ENCODE measurements at regions not wholly inside any gene's neighbourhood (a gene's known extent, or its start where the extent isn't known, plus 50 kb on each side); places are given as distances from the start of the nearest gene placed in this dataset.
"Not testable (repeated sequence)": the region's sequence is repeated elsewhere in the genome, so short reads cannot be mapped to it uniquely, and the experiment has no call there.

DNA sequence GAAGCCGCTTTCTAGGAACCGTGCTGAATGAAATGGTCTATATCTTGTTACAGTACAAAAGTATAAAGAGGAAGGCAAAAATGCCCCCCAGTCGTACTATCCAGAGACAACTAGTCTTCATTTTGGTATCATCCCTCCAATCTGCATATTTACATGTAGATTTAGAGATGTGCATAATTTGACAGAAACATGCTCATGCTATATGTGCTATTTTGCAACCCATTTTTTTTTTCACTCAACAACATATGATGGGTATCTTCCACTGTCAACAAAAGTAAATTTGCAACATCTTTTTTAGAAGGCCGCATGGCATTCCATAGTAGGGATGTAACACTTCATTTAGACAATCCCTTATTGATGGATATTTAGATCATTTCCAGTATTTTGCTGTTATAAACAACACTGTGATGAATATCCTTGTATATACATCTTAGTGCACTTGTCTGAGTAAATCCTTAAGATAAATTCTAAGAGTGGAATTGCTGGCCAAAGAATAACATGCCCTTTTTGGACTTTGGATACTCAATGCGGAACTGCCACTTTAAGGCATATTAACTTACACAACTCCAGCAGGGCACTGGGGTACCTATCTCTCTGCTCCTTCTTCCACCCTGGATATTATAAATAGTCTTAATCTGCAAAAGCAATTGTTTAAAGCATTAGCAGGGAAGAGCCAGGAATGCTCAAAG lies 71.1 kb upstream of the SH3PXD2B start:
- FAIRE-seq = no peak

DNA sequence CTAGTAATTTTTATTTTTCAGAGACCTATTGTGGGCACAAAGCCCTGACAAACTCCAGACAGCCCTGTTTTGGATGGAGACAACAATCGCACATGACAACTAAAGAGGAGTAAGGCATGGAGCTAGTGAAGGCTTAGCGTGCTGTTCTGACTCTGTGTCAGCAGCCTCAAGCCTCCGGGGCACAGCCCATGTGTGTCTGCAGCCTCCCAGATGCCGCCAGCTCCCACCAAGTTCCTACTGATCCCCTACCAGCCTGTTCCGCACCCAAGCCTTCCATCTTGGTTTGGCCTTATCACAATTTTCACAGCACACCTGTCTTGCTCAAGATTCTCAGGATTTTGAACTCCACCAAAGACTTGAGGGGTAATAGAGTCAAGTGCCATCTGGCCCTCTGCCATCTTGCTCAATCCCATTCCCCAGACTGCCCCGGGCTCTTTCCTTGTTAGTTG lies 70.3 kb upstream of the SH3PXD2B start:
- no peak for FAIRE-seq

DNA sequence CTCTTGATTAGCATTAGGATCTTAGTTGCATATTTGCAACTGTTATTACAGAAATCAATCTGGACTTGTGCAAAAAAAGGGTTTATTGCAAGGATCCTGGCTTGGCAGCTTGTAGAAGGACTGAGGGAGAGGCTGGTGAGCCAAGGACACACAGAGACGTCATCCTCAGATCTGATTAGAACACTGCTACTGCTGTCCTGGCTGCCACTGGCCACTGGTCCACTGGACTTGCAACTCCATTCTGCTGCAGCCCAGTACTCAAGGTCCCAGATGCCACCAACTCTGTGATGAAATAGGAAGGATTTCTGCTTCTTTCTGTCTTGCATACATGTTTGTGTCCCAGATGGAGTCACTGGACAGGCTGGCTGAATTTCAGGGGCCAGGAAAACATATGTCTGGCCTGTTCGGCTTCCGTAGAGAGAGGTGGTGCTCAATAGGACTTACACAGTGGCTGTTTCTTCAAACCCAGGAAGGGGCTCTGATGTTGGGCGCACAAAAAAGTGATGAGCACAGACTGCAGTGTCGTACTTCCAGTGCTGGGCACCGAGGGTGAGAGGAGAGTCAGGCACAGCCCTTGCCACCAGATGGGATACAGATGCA lies 68.9 kb upstream of the SH3PXD2B start:
- FAIRE-seq = no peak

DNA sequence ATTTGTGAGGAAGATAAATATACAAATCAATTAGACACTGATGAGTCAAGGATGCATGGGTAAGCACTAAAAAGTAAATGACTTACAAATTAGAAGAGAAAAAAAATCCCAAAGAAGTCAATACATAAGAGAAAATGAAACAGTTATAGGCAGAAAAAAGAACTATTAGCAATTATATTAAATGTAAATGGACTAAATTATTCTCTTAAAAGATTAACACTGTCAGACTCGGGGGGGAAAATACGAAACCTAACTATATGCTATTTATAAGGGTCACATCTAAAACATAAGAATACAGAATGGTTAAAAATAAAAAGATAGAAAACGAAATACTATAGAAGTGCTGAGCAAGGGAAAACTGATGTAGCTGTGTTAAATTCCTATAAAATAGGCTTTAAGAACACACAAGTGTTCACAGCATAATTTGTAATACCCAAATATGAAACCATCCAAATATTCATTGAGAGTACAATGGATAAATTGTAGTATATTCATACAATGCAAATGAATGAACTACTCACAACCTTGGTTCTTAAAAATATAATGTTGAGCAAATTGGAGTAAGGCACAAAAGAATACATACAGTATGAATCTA lies 67.1 kb upstream of the SH3PXD2B start:
- FAIRE-seq = no peak

DNA sequence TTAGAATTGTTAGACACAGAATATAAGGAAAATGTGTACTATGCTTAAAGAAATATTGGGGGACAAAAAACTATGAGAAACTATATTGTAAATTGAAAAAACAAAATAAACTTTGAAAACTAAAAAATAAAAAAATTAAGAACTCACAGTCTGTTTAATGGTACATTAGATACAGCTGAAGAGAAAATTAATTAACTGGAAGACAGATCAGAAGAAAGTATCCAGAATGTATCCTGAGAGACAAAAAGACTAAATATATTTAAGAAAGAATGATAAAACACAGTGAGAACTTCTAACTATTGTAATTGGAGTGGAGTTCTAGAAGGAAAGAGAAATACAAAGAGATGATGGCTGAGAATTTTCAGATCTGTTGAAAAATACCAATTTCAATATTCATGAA lies 57.6 kb upstream of the SH3PXD2B start:
- FAIRE-seq = peak; percentile 77

DNA sequence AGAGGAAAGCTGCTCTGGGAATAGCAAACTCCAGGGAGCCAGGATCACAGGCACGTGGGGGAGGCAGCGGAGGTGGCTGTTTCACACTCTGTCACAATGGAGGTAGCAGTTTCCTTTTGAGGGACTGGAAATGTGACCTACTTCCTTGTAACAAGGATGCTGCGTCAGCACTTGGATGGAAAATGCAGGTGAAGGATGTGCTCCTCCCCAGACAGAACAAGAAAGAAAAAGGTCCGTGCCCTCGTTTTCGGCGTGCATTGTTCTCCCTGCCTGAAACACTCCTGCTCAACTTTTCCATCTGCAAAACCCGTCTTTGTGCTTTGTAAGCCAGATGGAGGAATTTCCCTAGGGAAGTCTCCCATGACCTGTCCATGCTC lies 55.1 kb upstream of the SH3PXD2B start:
- FAIRE-seq = no peak

DNA sequence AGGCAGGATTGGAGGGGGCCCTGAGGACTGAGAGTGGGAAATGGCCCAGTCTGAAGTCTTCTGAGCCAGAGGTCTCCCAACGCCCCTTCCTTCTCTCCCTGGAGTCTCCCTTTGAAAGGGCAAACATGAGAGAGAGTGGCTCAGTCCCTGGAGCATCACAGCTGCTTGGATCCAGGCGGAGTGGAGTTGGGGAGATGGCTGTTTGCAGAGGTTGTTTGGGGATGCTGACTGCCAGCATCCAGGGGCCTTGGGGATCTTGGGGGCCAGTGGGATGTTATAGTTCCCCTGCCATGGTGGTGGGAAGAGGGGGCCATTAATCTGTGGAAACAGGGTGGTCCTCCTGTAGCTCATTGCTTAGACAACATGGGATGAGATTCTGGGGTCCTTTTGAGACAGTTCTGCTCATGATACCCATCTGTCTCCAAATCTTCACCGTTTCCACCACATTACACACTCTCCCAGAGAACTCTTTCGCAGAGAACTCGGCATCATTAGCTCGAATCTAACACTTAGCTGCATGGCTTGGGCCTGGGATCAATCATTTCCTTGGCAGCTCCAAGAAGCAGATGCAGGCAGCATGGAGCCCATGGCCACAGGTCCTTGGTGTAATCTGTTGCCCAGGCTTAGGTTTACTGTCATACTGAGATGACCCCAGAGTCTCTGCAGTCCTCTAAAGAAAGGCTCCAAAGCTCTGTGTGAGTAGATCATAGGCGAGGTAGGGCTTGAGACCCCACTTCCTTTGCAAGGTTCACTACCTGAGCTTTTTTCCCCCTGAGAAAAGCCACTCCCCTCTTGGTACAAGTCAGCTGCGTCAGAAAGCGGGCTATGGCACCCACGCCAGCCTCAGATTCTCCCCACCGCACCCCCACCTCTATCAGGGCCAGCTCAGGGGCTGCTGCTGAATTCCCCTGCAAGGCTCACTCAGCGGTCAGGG lies 54.4 kb upstream of the SH3PXD2B start:
- FAIRE-seq = no peak

DNA sequence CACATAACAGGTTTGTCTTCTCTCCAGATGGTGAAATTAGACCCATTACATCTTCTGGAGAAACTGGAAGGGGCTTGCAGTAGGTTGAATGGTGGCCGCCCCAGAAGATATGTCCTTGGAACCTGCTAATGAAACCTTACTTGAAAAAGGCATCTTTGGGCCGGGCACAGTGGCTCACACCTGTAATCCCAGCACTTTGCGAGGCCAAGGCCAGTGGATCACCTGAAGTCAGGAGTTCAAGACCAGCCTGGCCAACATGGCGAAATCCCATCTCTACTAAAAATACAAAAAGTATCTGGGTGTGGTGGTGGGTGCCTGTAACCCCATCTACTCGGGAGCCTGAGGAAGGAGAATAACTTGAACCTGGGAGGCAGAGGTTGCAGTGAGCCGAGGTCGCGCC lies 53.2 kb upstream of the SH3PXD2B start:
- not testable (repeated sequence) for FAIRE-seq

DNA sequence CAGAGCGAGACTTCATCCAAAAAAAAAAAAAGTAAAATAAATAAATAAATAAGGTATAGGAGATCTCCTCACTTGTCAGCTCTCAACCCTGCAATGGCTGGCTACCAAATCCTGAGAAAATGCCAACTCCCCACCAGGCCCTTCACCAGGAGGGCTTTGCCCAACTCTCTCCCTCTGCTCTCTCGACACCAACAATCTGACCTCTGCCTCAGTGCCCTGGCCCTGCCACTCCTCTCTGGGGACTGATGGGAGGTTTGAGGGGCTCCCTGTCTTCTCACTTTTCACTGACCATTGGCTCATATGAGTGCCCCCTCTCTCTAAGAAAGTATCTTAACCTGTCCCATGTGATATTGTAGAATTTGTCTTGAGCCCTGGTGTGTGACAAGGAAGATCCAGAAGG lies 52.6 kb upstream of the SH3PXD2B start:
- FAIRE-seq = no peak

DNA sequence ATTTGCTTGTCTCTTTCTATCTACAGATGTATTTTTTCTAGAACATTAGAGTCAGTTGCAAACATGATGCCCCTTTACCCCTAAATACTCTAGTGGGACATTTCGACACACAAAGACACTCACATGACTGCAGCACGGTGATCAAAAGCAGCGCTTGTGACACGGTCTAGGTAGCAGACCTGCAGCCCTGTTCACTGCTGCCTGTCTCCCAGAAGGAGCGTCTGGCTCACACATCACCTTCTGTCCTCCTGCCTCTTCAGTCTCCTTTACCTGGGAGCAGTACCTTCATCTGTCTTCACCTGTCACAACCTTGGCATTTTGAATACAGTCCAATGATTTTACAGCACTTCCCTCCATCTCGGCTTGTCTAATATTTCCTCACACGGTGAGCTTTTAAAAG lies 51.9 kb upstream of the SH3PXD2B start:
- FAIRE-seq = no peak

DNA sequence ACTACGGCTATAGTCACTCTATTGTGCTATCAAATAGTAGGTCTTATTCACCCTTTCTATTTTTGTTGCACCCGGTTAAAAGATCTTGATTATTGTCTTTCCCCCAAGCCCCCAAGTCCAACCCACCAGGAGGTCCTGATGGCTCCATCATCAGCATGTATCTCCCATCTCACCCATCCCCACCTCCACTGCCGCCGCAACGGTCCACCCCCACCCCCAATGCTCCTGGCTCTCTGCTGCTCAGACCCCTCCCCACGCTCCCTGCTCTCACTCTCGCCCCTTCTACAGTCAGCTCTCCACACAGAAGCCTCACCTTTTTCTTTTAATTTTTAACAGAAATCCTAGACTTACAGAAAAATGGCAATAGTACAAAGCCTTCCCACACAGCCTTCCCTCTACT lies 51.5 kb upstream of the SH3PXD2B start:
- FAIRE-seq = no peak

DNA sequence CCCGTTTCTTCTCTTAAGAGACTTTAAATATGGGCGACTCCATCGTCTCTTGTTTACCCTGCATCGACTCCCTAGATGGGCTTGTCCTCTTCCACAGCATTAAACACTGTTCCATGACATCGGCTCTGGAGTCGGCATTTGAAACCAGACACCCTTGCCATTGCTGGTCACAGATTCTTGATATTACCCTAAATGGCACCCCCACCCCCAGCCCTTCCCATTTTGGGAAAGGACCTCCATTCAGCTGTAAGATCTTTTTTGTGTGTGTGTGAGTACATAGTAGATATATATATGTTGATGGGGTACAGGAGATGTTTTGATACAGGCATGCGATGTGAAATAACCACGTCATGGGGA lies 51.1 kb upstream of the SH3PXD2B start:
- FAIRE-seq = no peak

DNA sequence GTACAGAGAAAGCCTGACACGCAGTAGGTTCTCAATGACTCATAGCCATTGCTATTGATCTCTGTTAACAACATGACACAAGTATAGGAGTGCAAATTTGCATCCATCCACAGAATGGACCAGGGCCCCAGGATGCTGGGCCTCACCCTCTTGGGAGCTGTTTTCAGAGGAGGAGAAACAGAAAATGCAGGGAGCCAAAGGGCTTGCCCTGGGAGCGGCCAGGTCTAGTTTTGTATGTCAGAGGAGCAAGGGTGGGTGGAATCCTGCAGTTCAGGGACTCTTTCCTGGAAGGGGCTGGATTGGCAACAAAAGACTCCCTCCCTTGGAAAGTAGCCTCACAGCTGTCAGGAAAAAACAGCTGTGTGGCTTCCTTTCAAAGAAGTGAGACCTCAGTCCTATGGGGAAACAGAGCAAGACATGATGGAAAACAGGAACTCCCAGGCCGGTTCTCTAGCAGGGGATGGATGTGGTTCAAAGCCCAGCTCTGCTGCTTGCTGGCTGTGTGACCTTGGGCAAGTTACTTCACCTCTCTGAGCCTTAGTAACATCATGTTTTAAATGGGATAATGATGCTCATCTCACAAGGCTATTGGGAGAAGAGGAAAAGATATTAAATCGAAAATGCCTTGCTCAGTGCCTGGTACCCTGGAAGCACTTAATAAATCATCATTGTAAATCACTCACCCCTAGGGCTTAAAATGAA lies 50.5 kb upstream of the SH3PXD2B start:
- no peak for FAIRE-seq

DNA sequence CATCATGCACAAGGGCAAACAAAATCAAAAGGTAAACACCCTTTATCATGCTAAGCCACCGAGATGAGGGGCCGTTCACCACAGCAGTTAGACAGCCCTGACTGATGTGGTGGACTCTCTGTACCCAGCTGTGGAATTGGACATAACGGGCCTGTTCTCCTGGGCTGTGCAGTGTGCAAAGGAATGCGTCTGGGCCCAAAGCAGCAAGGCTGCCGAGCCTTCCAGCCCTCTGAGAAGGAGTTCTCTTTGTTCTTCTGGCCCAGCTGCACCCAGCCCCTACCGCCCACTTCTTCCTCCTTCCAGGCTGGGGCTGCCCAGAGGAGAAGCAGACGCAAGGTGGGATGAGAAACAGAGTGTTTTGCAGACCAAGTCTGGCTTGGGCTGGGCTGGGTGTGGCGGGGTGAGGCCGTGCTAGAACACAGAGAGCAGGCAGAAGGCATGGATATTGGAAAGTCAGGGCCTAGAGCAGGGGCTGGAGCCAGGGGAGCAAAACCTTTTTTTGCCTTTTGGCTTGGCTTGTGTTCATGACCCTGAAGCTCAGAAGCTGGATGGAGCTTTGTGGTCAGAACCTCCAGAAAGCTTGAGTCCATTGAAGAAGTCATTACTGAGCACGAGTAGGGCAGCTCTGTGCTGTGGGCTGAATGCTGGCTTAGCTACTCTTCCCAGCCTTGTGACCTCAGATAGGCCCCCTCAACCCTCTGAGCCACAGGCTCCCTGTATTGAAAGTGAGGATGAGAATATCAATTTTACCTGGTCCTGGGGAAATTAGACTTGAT lies 49.8 kb upstream of the SH3PXD2B start:
- no peak for FAIRE-seq

Data from A204.1 (cell line).